CD4-positive, alpha-beta T cell (primary cell): ENCODE measurements at regions not wholly inside any gene's neighbourhood (a gene's known extent, or its start where the extent isn't known, plus 50 kb on each side); places are given as distances from the start of the nearest gene placed in this dataset.

ENCODE experiments used
- ATAC-seq: fragments of 200-7000 bp; cut with Tn5 transposase; one replicate; pipeline ENCODE4 v1.10.0; 2022; ENCODE audit warnings: mild to moderate bottlenecking; ENCODE audit not compliant: poor library complexity
- CTCF ChIA-PET: fragments of 350-600 bp; sonication (Branson Sonifier 250); formaldehyde crosslinking; loops from one replicate; lab custom pipeline; 2021; ENCODE audit warnings: antibody characterized with exemption, inconsistent platforms; lab: Charles Lee
- POLR2A ChIA-PET: fragments of 350-600 bp; sonication (Branson Sonifier 250); formaldehyde crosslinking; loops from one replicate; lab custom pipeline; 2021; ENCODE audit warnings: antibody characterized with exemption, inconsistent platforms; lab: Charles Lee
- DNase-seq, 14 experiments: peaks; one replicate each; pipeline ENCODE4 v3.0.0-alpha.2; 2013 to 2020; ENCODE audit warnings: mixed read lengths in 2 of 14
- H3K27ac ChIP-seq, 2 donors: one replicate each; pipeline versions ENCODE4 v1.5.1 to v1.7.0; 2013; ENCODE audit warnings: low read length in 2 of 2, low read depth in 1 of 2, mild to moderate bottlenecking in 1 of 2
- H3K27me3 ChIP-seq, 2 experiments: 1 replicate in 1 of 2; 2 replicates in 1 of 2; pipeline versions ENCODE4 v1.6.1 to v1.7.0; 2013; ENCODE audit warnings: low read length in 2 of 2, control low read depth in 1 of 2, mild to moderate bottlenecking in 1 of 2, moderate library complexity in 1 of 2; ENCODE audit not compliant: insufficient read depth in 2 of 2, control insufficient read depth in 1 of 2
- H3K36me3 ChIP-seq: one replicate; pipeline ENCODE4 v1.6.1; 2013; ENCODE audit warnings: low read length, control low read depth; ENCODE audit not compliant: insufficient read depth
- H3K4me1 ChIP-seq: one replicate; pipeline ENCODE4 v1.6.1; 2013; ENCODE audit warnings: low read length, control low read depth; ENCODE audit not compliant: insufficient read depth
- H3K4me3 ChIP-seq: one replicate; pipeline ENCODE4 v1.5.1; 2013; ENCODE audit warnings: mild to moderate bottlenecking, low read length, moderate library complexity
- H3K9me3 ChIP-seq, 2 experiments: 1 replicate in 1 of 2; 2 replicates in 1 of 2; pipeline versions ENCODE4 v1.6.1 to v1.7.0; 2013; ENCODE audit warnings: low read length in 2 of 2, mild to moderate bottlenecking in 2 of 2, control low read depth in 1 of 2, moderate library complexity in 1 of 2; ENCODE audit not compliant: control insufficient read depth in 1 of 2, insufficient read depth in 1 of 2
- H3K27ac Mint-ChIP-seq: one replicate; pipeline ENCODE4 v1.8.0; 2020; ENCODE audit warnings: mixed read lengths
- H3K27me3 Mint-ChIP-seq: one replicate; pipeline ENCODE4 v1.8.0; 2021; ENCODE audit warnings: mixed read lengths
- H3K36me3 Mint-ChIP-seq: one replicate; pipeline ENCODE4 v1.8.0; 2021; ENCODE audit warnings: low read depth, mixed read lengths
- H3K4me1 Mint-ChIP-seq: one replicate; pipeline ENCODE4 v1.8.0; 2021; ENCODE audit warnings: low read depth, mixed read lengths
- H3K4me3 Mint-ChIP-seq: one replicate; pipeline ENCODE4 v1.8.0; 2020; ENCODE audit warnings: mild to moderate bottlenecking, mixed read lengths
- H3K9me3 Mint-ChIP-seq: one replicate; pipeline ENCODE4 v1.8.0; 2020; ENCODE audit warnings: mixed read lengths
- intact Hi-C, 2 experiments: fragments of 100-400 bp; cut with DNase I in 1 of 2; cut with micrococcal nuclease in 1 of 2; formaldehyde crosslinking; loops; one replicate each; pipeline versions ENCODE4 v1.15.1 to v1.9.0; 2023 to 2025; cut with DNase I, micrococcal nuclease
- TF ChIP-seq, protein P1 (sequence below): fragments of 200-600 bp; IDR thresholded peaks from one replicate; pipeline ENCODE4 v1.8.0; 2022; ENCODE audit warnings: antibody characterized with exemption, mild to moderate bottlenecking

DNA sequence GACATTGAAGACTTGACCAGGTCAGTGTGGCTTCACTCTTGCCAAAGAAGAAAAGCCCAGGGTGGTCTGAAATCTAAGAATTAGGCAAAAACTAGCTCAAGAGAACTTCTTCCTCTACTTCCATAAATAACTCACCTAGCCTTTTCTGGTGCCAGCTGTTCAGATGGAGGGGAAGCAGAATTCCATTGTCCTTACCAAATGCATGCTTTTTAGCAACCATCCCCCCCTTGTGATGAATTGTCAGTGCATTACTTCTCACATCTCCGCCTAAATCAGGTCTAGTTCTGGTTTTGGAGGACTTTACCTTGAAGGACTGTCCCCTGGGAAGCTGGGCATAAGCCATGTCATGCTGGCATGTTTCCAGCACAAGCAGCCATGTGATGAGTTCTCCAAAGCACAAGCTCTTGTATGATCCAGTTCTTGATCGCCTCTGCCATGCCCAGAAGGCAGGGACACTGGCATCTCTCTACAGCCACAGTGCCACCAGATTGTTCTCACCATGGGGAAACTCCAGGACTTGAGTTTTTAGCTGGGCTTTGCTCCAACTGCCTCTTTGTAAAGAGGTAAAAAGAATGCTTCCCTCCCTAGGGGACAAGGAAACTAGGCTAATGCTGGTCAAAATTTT is 96.4 kb upstream of the IL12A start:
- TF ChIP-seq, protein P1, sequence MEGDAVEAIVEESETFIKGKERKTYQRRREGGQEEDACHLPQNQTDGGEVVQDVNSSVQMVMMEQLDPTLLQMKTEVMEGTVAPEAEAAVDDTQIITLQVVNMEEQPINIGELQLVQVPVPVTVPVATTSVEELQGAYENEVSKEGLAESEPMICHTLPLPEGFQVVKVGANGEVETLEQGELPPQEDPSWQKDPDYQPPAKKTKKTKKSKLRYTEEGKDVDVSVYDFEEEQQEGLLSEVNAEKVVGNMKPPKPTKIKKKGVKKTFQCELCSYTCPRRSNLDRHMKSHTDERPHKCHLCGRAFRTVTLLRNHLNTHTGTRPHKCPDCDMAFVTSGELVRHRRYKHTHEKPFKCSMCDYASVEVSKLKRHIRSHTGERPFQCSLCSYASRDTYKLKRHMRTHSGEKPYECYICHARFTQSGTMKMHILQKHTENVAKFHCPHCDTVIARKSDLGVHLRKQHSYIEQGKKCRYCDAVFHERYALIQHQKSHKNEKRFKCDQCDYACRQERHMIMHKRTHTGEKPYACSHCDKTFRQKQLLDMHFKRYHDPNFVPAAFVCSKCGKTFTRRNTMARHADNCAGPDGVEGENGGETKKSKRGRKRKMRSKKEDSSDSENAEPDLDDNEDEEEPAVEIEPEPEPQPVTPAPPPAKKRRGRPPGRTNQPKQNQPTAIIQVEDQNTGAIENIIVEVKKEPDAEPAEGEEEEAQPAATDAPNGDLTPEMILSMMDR = no peak
- H3K36me3 Mint-ChIP-seq = no peaks in the 10 kb centered on the region
- Histone ChIP-seq H3K27ac (no peak overlapping the region), H3K9me3 (no peaks in the 10 kb centered on the region), H3K4me3 (no peak overlapping the region), H3K4me1 (no peaks in the 10 kb centered on the region), H3K27me3 (peaks cover 0 to 4% of the 10 kb centered on the region in 2 experiments), H3K36me3 (no peaks in the 10 kb centered on the region)
- ATAC-seq (no peak), DNase-seq (no peak)
- ChIA-PET POLR2A (no interaction called here), CTCF (no interaction called here)
- intact Hi-C loops = no loop called here
- no peak overlapping the region for H3K4me3 Mint-ChIP-seq
- peaks cover 4% of the 10 kb centered on the region for H3K27me3 Mint-ChIP-seq
- H3K4me1 Mint-ChIP-seq = no peaks in the 10 kb centered on the region
- no peaks in the 10 kb centered on the region for H3K9me3 Mint-ChIP-seq
- H3K27ac Mint-ChIP-seq = no peak overlapping the region

DNA sequence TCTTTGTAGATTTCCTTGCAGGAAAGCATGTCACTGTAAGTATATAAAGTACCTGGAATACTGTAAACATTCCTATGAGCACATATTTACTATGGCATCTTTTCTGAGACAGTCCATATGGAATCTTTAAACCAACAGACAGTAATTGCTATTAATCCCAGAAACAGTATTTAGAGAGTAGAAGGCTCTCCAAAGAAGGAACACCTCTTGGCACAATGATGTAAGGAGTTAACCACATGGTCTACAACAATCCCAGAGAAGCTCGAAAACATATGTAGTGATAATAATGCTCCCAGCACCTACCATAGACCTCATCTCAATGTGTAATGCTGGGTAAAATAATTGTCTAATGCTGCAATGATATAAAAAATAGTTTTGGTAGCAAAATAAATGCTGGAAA is 95.8 kb upstream of the IL12A start:
- intact Hi-C loops = no loop called here
- ChIA-PET CTCF (no interaction called here), POLR2A (interaction anchor here (0.6 kb wide), 1 partner anchor 38 kb away, joined by 3 read pairs; no protein-coding TSS in a partner anchor)
- H3K36me3 Mint-ChIP-seq = no peaks in the 10 kb centered on the region
- H3K27ac Mint-ChIP-seq = no peak overlapping the region
- no peaks in the 10 kb centered on the region for H3K4me1 Mint-ChIP-seq
- no peaks in the 10 kb centered on the region for H3K36me3 ChIP-seq
- ATAC-seq (no peak), DNase-seq (no peak)
- no peak overlapping the region for H3K4me3 ChIP-seq
- H3K9me3 ChIP-seq = no peaks in the 10 kb centered on the region
- H3K27ac ChIP-seq = no peak overlapping the region
- H3K27me3 ChIP-seq = peaks cover 0 to 4% of the 10 kb centered on the region in 2 experiments
- no peaks in the 10 kb centered on the region for H3K9me3 Mint-ChIP-seq
- H3K4me1 ChIP-seq = no peaks in the 10 kb centered on the region
- peaks cover 4% of the 10 kb centered on the region for H3K27me3 Mint-ChIP-seq
- TF ChIP-seq, protein P1 = no peak
- no peak overlapping the region for H3K4me3 Mint-ChIP-seq

DNA sequence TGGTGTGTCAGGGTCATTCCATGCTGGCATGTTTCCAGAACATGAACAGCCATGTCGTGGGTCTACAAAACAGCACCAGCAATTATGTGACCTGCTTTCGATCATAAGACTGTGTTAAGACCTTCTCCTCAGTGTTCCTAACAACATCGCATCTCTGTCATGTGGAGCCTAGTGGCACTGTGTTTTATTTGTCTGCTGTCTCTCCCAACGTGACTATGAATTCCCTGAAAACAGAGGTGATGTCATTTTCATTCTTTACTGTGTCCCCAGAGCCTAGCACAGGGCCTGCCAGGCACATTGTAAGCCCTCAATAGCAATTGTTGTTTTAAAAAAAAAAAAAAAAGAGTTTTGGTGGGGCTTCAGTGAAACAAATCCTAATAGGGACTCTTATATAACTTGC is 94.2 kb upstream of the IL12A start:
- ChIA-PET CTCF (no interaction called here), POLR2A (no interaction called here)
- Mint-ChIP-seq H3K27me3 (peaks cover 4% of the 10 kb centered on the region), H3K4me3 (no peak overlapping the region), H3K4me1 (no peaks in the 10 kb centered on the region), H3K36me3 (no peaks in the 10 kb centered on the region), H3K9me3 (no peaks in the 10 kb centered on the region), H3K27ac (no peak overlapping the region)
- H3K4me3 ChIP-seq = no peak overlapping the region
- no peak for DNase-seq
- ATAC-seq = no peak
- H3K36me3 ChIP-seq = no peaks in the 10 kb centered on the region
- TF ChIP-seq, protein P1 = no peak
- intact Hi-C loops = no loop called here
- H3K27me3 ChIP-seq = peaks cover 0 to 4% of the 10 kb centered on the region in 2 experiments
- H3K9me3 ChIP-seq = no peaks in the 10 kb centered on the region
- no peaks in the 10 kb centered on the region for H3K4me1 ChIP-seq
- H3K27ac ChIP-seq = no peak overlapping the region
